Vagina (tissue), 2 donors: ENCODE measurements at regions not wholly inside any gene's neighbourhood (a gene's known extent, or its start where the extent isn't known, plus 50 kb on each side); places are given as distances from the start of the nearest gene placed in this dataset.

Source experiments
- POLR2A ChIP-seq, 2 donors: fragments of 450-650 bp; IDR thresholded peaks; one replicate each; pipeline ENCODE4 v1.6.1; 2017; ENCODE audit warnings: antibody characterized with exemption in 2 of 2, mild to moderate bottlenecking in 2 of 2, moderate library complexity in 2 of 2
- POLR2AphosphoS5 ChIP-seq, 2 donors: sonication (generic); formaldehyde crosslinking; IDR thresholded peaks; one replicate each; pipeline ENCODE4 v1.9.0; 2017; ENCODE audit warnings: antibody characterized with exemption in 2 of 2, mild to moderate bottlenecking in 2 of 2, low read depth in 1 of 2; ENCODE audit not compliant: insufficient read depth in 1 of 2
- TF ChIP-seq, protein P1 (sequence below), 3 experiments: fragments of 450-650 bp in 2 of 3; fragments of 200-600 bp in 1 of 3; sonication (generic) in 1 of 3; IDR thresholded peaks; one replicate each; pipeline ENCODE4 v1.5.1; 2017 to 2019; ENCODE audit warnings: antibody characterized with exemption in 3 of 3, mild to moderate bottlenecking in 2 of 3, moderate library complexity in 2 of 3

DNA sequence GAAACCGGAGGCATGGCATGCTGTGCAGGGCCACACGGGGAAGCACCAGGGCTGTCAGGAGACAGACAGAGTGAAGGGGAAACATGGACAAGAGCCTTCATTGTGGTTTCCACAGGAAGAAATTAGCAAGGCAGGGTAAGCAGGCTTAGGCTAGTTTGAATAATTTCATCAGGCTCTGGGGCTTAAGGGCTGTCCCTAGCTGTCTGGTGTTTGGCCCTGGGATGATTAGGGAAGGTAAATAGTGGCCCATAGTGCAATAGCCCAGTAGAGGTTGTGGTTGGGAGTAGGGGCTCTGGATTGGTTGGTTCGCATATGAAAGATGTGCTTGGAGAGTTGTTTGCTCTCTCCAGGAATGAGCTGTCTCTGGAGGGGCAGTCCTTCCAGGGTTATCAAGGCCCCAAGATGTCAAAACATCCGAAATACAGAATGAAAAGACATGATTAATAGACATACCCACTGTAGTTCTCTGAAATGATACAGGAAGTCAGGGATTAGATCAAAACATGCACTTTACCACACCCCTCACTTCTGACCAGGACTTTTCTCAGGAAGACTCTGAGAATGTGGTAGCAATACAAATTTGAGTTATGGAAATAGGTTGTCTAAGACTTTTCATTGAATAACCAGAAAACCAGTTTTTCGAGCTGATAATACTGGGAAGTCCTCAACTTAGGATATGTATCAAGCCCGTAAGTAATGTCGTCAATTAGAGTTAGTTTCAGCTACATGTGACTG lies 224.9 kb upstream of the NFE2L3 start:
- TF ChIP-seq, protein P1, sequence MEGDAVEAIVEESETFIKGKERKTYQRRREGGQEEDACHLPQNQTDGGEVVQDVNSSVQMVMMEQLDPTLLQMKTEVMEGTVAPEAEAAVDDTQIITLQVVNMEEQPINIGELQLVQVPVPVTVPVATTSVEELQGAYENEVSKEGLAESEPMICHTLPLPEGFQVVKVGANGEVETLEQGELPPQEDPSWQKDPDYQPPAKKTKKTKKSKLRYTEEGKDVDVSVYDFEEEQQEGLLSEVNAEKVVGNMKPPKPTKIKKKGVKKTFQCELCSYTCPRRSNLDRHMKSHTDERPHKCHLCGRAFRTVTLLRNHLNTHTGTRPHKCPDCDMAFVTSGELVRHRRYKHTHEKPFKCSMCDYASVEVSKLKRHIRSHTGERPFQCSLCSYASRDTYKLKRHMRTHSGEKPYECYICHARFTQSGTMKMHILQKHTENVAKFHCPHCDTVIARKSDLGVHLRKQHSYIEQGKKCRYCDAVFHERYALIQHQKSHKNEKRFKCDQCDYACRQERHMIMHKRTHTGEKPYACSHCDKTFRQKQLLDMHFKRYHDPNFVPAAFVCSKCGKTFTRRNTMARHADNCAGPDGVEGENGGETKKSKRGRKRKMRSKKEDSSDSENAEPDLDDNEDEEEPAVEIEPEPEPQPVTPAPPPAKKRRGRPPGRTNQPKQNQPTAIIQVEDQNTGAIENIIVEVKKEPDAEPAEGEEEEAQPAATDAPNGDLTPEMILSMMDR (IDR thresholded peaks at IDR 0.05), result no peak
- TF ChIP-seq POLR2A (IDR thresholded peaks at IDR 0.05), result no peak
- TF ChIP-seq POLR2AphosphoS5 (IDR thresholded peaks at IDR 0.05; ENCODE audit: insufficient read depth in 1 of 2, low read depth in 1 of 2), result no peak
